ENCODE measurements at regions not wholly inside any gene's neighbourhood (a gene's known extent, or its start where the extent isn't known, plus 50 kb on each side); places are given as distances from the start of the nearest gene placed in this dataset.

DNA sequence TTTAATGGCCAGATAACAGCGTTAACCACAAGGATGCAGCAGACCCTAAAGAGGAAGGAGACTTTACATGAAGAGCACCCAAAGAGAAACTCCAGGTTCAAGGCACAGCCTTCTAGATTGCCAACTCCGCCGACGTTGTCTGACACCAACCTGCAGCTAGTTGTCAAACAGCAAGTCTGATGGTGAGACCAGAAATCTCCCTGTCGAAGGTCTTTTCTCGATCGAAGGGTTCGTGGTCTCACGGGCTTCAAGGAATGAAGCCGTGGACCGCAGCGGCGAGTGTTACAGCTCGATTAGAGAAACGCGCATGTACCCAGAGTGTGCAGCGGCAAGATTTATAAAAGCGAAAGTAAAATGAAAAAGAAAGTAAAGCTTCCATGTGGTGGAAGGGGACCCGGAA, 656.3 kb downstream of the XIRP2 start:
- intact Hi-C loops (cut with micrococcal nuclease; ENCODE audit: unreplicated experiment) (no loop called here), in situ Hi-C loops (cut with HindIII; ENCODE audit: low pct_unique_long_range_greater_than_20kb, low sequenced_read_pairs) (no loop called here)
- Histone ChIP-seq H3K9me3 (ENCODE audit: control insufficient read depth, insufficient read depth, low read depth, low read length) (no peaks in the 10 kb centered on the region), H3K4me3 (ENCODE audit: low read depth in 2 of 2, low read length in 2 of 2) (no peak overlapping the region), H3K27me3 (ENCODE audit: control insufficient read depth, insufficient read depth, low read length) (no peaks in the 10 kb centered on the region), H3K27ac (ENCODE audit: low read length) (no peak overlapping the region), H3K4me1 (ENCODE audit: control insufficient read depth, insufficient read depth, low read length) (no peaks in the 10 kb centered on the region), H3K36me3 (ENCODE audit: control insufficient read depth, insufficient read depth, low read length) (no peaks in the 10 kb centered on the region)
- ATAC-seq (no peak), DNase-seq (ENCODE audit: low read depth, low spot score) (no peak)
- no peak for TF ChIP-seq SIN3A (IDR thresholded peaks at IDR 0.05; ENCODE audit: borderline replicate concordance, insufficient read depth, low read depth, low read length)
- TF ChIP-seq, protein P1, sequence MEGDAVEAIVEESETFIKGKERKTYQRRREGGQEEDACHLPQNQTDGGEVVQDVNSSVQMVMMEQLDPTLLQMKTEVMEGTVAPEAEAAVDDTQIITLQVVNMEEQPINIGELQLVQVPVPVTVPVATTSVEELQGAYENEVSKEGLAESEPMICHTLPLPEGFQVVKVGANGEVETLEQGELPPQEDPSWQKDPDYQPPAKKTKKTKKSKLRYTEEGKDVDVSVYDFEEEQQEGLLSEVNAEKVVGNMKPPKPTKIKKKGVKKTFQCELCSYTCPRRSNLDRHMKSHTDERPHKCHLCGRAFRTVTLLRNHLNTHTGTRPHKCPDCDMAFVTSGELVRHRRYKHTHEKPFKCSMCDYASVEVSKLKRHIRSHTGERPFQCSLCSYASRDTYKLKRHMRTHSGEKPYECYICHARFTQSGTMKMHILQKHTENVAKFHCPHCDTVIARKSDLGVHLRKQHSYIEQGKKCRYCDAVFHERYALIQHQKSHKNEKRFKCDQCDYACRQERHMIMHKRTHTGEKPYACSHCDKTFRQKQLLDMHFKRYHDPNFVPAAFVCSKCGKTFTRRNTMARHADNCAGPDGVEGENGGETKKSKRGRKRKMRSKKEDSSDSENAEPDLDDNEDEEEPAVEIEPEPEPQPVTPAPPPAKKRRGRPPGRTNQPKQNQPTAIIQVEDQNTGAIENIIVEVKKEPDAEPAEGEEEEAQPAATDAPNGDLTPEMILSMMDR (IDR thresholded peaks at IDR 0.05): no peak
- no TSS peak for BruUV-seq (replicated peaks)
- ChIA-PET POLR2A (no interaction called here), CTCF (no interaction called here)

DNA sequence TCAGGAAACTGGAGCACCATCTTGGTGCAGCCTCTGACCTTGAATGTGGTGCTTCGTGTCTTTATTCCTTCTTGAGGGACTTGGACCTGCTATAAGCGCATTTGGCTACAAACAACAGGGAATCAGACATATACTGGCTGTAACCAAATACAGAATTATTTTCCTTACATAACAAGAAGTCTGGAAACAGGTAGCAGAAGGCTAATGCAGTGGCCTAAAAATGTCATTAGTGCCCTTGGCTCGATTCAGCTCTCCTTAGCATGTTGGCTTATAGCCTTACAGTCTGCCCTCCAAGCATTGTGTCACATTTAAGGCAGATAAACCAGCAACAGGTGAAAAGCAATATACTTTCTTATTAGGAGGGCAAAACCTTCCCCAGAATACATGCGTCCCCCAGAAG, 655.4 kb downstream of the XIRP2 start:
- CTCF ChIA-PET: no interaction called here
- in situ Hi-C loops (cut with HindIII; ENCODE audit: low pct_unique_long_range_greater_than_20kb, low sequenced_read_pairs): no loop called here
- no peak for ATAC-seq

DNA sequence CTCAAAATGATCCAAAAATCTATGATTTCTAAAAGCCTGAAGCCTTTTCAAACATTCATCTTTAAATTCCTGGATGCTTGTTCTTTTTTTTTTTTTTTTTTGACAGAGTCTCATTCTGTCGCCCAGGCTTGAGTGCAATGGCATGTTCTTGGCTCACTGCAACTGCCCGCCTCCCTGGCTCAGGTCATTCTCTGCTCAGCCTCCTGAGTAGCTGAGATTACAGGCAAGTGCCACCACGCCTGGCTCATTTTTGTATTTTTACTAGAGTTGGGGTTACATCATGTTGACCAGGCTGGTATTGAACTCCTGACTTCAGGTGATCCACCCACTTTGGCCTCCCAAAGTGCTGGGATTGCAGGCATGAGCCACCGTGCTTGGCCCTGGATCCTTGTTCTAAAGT, 649.5 kb downstream of the XIRP2 start:
- Histone ChIP-seq H3K27ac (ENCODE audit: low read length) (no peak overlapping the region), H3K9me3 (ENCODE audit: control insufficient read depth, insufficient read depth, low read depth, low read length) (no peaks in the 10 kb centered on the region), H3K36me3 (ENCODE audit: control insufficient read depth, insufficient read depth, low read length) (no peaks in the 10 kb centered on the region), H3K27me3 (ENCODE audit: control insufficient read depth, insufficient read depth, low read length) (no peaks in the 10 kb centered on the region), H3K4me1 (ENCODE audit: control insufficient read depth, insufficient read depth, low read length) (no peaks in the 10 kb centered on the region), H3K4me3 (ENCODE audit: low read depth in 2 of 2, low read length in 2 of 2) (no peak overlapping the region)
- no peak for ATAC-seq
- CTCF ChIA-PET: no interaction called here
- in situ Hi-C loops (cut with HindIII; ENCODE audit: low pct_unique_long_range_greater_than_20kb, low sequenced_read_pairs) (no loop called here), intact Hi-C loops (cut with micrococcal nuclease; ENCODE audit: unreplicated experiment) (no loop called here)
- POLR2A ChIA-PET: no interaction called here
- TF ChIP-seq TCF7L2 (IDR thresholded peaks at IDR 0.05; ENCODE audit: low read depth, low read length) (no peak), POLR2AphosphoS5 (IDR thresholded peaks at IDR 0.05; ENCODE audit: low read depth, low read length) (no peak)
- TF ChIP-seq, protein P2, sequence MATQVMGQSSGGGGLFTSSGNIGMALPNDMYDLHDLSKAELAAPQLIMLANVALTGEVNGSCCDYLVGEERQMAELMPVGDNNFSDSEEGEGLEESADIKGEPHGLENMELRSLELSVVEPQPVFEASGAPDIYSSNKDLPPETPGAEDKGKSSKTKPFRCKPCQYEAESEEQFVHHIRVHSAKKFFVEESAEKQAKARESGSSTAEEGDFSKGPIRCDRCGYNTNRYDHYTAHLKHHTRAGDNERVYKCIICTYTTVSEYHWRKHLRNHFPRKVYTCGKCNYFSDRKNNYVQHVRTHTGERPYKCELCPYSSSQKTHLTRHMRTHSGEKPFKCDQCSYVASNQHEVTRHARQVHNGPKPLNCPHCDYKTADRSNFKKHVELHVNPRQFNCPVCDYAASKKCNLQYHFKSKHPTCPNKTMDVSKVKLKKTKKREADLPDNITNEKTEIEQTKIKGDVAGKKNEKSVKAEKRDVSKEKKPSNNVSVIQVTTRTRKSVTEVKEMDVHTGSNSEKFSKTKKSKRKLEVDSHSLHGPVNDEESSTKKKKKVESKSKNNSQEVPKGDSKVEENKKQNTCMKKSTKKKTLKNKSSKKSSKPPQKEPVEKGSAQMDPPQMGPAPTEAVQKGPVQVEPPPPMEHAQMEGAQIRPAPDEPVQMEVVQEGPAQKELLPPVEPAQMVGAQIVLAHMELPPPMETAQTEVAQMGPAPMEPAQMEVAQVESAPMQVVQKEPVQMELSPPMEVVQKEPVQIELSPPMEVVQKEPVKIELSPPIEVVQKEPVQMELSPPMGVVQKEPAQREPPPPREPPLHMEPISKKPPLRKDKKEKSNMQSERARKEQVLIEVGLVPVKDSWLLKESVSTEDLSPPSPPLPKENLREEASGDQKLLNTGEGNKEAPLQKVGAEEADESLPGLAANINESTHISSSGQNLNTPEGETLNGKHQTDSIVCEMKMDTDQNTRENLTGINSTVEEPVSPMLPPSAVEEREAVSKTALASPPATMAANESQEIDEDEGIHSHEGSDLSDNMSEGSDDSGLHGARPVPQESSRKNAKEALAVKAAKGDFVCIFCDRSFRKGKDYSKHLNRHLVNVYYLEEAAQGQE (IDR thresholded peaks at IDR 0.05; ENCODE audit: insufficient read depth in 1 of 2, low read depth in 2 of 2, low read length in 1 of 2): no peak
- no peak for DNase-seq (ENCODE audit: low read depth, low spot score)
- no TSS peak for BruUV-seq (replicated peaks)

More for the DNA sequence above, 655.4 kb downstream of the XIRP2 start:
- H3K4me1 ChIP-seq (ENCODE audit: control insufficient read depth, insufficient read depth, low read length): no peaks in the 10 kb centered on the region
- H3K4me3 ChIP-seq (ENCODE audit: low read depth in 2 of 2, low read length in 2 of 2): no peak overlapping the region
- H3K36me3 ChIP-seq (ENCODE audit: control insufficient read depth, insufficient read depth, low read length): no peaks in the 10 kb centered on the region
- H3K9me3 ChIP-seq (ENCODE audit: control insufficient read depth, insufficient read depth, low read depth, low read length): no peaks in the 10 kb centered on the region
- DNase-seq (ENCODE audit: low read depth, low spot score): no peak
- no TSS peak for BruUV-seq (replicated peaks)
- no peaks in the 10 kb centered on the region for H3K27me3 ChIP-seq (ENCODE audit: control insufficient read depth, insufficient read depth, low read length)
- POLR2A ChIA-PET: no interaction called here
- intact Hi-C loops (cut with micrococcal nuclease; ENCODE audit: unreplicated experiment): no loop called here
- TF ChIP-seq POLR2AphosphoS5 (IDR thresholded peaks at IDR 0.05; ENCODE audit: low read depth, low read length) (no peak), SIN3A (IDR thresholded peaks at IDR 0.05; ENCODE audit: borderline replicate concordance, insufficient read depth, low read depth, low read length) (no peak), TCF7L2 (IDR thresholded peaks at IDR 0.05; ENCODE audit: low read depth, low read length) (no peak)
- TF ChIP-seq, protein P1 (IDR thresholded peaks at IDR 0.05): no peak
- H3K27ac ChIP-seq (ENCODE audit: low read length): no peak overlapping the region
